ENCODE measurements at regions not wholly inside any gene's neighbourhood (a gene's known extent, or its start where the extent isn't known, plus 50 kb on each side); places are given as distances from the start of the nearest gene placed in this dataset.
A peak's percentile ranks its signal among the peaks of the same experiment; 100 is the strongest.

GRCh38 chr7:28239823-28240204 is 59.2 kb upstream of the JAZF1 start (continued):
- TF ChIP-seq ZNF462 (CRISPR knock-in tag; IDR thresholded peaks at IDR 0.05) (no peak), CREB1 (CRISPR knock-in tag; IDR thresholded peaks at IDR 0.05; ENCODE audit: low read depth) (no peak)

- Histone ChIP-seq H3K79me2 (replicated peaks; ENCODE audit: insufficient read depth) (no peaks in the 10 kb centered on the region), H3K4me3 (no peak overlapping the region), H2AFZ (peak overlapping the region; percentile 56; the same call in 1 of the 2 replicates), H3K27me3 (ENCODE audit: insufficient read depth) (no peaks in the 10 kb centered on the region), H3F3A (replicated peaks; ENCODE audit: low read depth) (peaks cover 14% of the 10 kb centered on the region), H3K36me3 (ENCODE audit: insufficient read depth) (no peaks in the 10 kb centered on the region), H3K4me1 (ENCODE audit: insufficient read depth) (peaks cover 30% of the 10 kb centered on the region), H3K4me2 (no peak overlapping the region), H3K27ac (ENCODE audit: low read depth) (no peak overlapping the region), H4K20me1 (replicated peaks; ENCODE audit: insufficient read depth) (no peaks in the 10 kb centered on the region), H3K9me2 (ENCODE audit: insufficient read depth) (0 out of 2 replicates have a peak, but pooled peaks cover 5% of the 10 kb centered on the region)
- Mint-ChIP-seq H3K36me3 (ENCODE audit: low read depth) (no peaks in the 10 kb centered on the region), H3K27ac (no peak overlapping the region), H3K4me1 (peaks cover 27% of the 10 kb centered on the region), H3K4me3 (no peak overlapping the region), H3K9me3 (no peaks in the 10 kb centered on the region), H3K27me3 (ENCODE audit: insufficient read depth, low read depth, poor library complexity) (no peaks in the 10 kb centered on the region)
- ATAC-seq = no peak
- TF ChIP-seq STAT1 (IDR thresholded peaks at IDR 0.05; ENCODE audit: unreplicated experiment) = no peak
- DNase-seq (ENCODE audit: low spot score) = no peak
These were observed 59.9 kb upstream of the JAZF1 start for GRCh38 chr7:28240481-28240880.

GRCh38 chr7:28243861-28244260 is 63.3 kb upstream of the JAZF1 start:
- no peak for ATAC-seq
- H3K36me3 Mint-ChIP-seq (ENCODE audit: low read depth) = peaks cover 2% of the 10 kb centered on the region; the same call in 2 of the 3 replicates
- no peaks in the 10 kb centered on the region for H3K79me2 ChIP-seq (replicated peaks; ENCODE audit: insufficient read depth)
- TF ChIP-seq ZNF331 (CRISPR knock-in tag; IDR thresholded peaks at IDR 0.05; ENCODE audit: low read depth) (no peak), ZNF114 (CRISPR knock-in tag; IDR thresholded peaks at IDR 0.05) (no peak), JUNB (IDR thresholded peaks at IDR 0.05; ENCODE audit: unreplicated experiment) (no peak), CREB1 (CRISPR knock-in tag; IDR thresholded peaks at IDR 0.05; ENCODE audit: low read depth) (no peak), STAT1 (IDR thresholded peaks at IDR 0.05; ENCODE audit: unreplicated experiment) (no peak), EZH2phosphoT487 (IDR thresholded peaks at IDR 0.05; ENCODE audit: unreplicated experiment) (no peak), EZH2 (IDR thresholded peaks at IDR 0.05; ENCODE audit: low read depth, unreplicated experiment) (no peak), REST (IDR thresholded peaks at IDR 0.05; ENCODE audit: unreplicated experiment) (no peak), POLR2AphosphoS5 (IDR thresholded peaks at IDR 0.05; ENCODE audit: low read depth) (no peak)

More at GRCh38 chr7:28243861-28244260, 63.3 kb upstream of the JAZF1 start:
- H3K27me3 ChIP-seq (ENCODE audit: insufficient read depth) = no peaks in the 10 kb centered on the region
- no peaks in the 10 kb centered on the region for H3K36me3 ChIP-seq (ENCODE audit: insufficient read depth)
- Mint-ChIP-seq H3K27ac (no peak overlapping the region), H3K9me3 (peaks cover 4% of the 10 kb centered on the region; the same call in 2 of the 3 replicates), H3K27me3 (ENCODE audit: insufficient read depth, low read depth, poor library complexity) (no peaks in the 10 kb centered on the region), H3K4me1 (peaks cover 11% of the 10 kb centered on the region), H3K4me3 (no peak overlapping the region)
- no peak overlapping the region for H2AFZ ChIP-seq
- no peak overlapping the region for H3K4me3 ChIP-seq
- 0 out of 2 replicates have a peak, but pooled peaks cover 5% of the 10 kb centered on the region for H3K9me2 ChIP-seq (ENCODE audit: insufficient read depth)
- no peak overlapping the region for H3K27ac ChIP-seq (ENCODE audit: low read depth)
- no peaks in the 10 kb centered on the region for H3F3A ChIP-seq (replicated peaks; ENCODE audit: low read depth)
- peaks cover 17% of the 10 kb centered on the region; the same call in 1 of the 2 replicates for H3K4me1 ChIP-seq (ENCODE audit: insufficient read depth)
- DNase-seq (ENCODE audit: low spot score) = no peak
- no peaks in the 10 kb centered on the region for H4K20me1 ChIP-seq (replicated peaks; ENCODE audit: insufficient read depth)
- no peak overlapping the region for H3K4me2 ChIP-seq

All from GM23338 (cell line).